Rectal smooth muscle tissue (tissue), 1 donor: ENCODE measurements at regions not wholly inside any gene's neighbourhood (a gene's known extent, or its start where the extent isn't known, plus 50 kb on each side); places are given as distances from the start of the nearest gene placed in this dataset.

Source experiments
- H3K27ac ChIP-seq: one replicate; pipeline ENCODE4 v1.7.0; 2013; ENCODE audit warnings: low read depth, low read length, inconsistent platforms
- H3K27me3 ChIP-seq: one replicate; pipeline ENCODE4 v1.7.0; 2013; ENCODE audit warnings: low read length; ENCODE audit not compliant: control insufficient read depth, insufficient read depth
- H3K36me3 ChIP-seq: one replicate; pipeline ENCODE4 v1.7.0; 2013; ENCODE audit warnings: low read length; ENCODE audit not compliant: control insufficient read depth, insufficient read depth
- H3K4me1 ChIP-seq: one replicate; pipeline ENCODE4 v1.7.0; 2013; ENCODE audit warnings: low read length; ENCODE audit not compliant: control insufficient read depth, insufficient read depth
- H3K4me3 ChIP-seq: one replicate; pipeline ENCODE4 v1.7.0; 2013; ENCODE audit warnings: low read length
- H3K9ac ChIP-seq: one replicate; pipeline ENCODE4 v1.7.0; 2013; ENCODE audit warnings: low read length

GRCh38 chr15:72935521-72935920 is 116.7 kb upstream of the NEO1 start:
- Histone ChIP-seq H3K4me1 (no peaks in the 10 kb centered on the region), H3K27ac (no peak overlapping the region), H3K36me3 (no peaks in the 10 kb centered on the region), H3K9ac (no peak overlapping the region), H3K4me3 (no peak overlapping the region), H3K27me3 (no peaks in the 10 kb centered on the region)

DNA sequence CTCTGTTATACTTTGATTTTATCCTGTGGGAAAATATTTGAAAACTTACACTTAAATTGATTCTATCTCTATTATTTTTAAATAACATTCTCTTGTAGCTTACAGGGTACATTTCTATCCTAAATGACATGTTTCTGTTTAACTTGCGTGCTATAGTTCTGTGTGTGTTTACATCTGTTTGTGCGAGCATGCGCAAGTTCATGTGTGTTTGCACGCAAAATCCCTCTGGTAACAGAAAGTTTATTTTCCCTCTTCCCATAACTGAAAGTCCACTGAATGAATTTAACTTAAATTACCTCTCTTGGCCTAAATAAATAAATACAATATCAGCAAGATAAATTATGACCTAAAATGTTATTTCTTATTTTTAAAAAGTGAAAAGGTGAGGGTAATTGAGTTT is 117.3 kb upstream of the NEO1 start:
- Histone ChIP-seq H3K4me1 (no peaks in the 10 kb centered on the region), H3K4me3 (no peak overlapping the region), H3K27me3 (no peaks in the 10 kb centered on the region), H3K27ac (no peak overlapping the region), H3K9ac (no peak overlapping the region), H3K36me3 (no peaks in the 10 kb centered on the region)

DNA sequence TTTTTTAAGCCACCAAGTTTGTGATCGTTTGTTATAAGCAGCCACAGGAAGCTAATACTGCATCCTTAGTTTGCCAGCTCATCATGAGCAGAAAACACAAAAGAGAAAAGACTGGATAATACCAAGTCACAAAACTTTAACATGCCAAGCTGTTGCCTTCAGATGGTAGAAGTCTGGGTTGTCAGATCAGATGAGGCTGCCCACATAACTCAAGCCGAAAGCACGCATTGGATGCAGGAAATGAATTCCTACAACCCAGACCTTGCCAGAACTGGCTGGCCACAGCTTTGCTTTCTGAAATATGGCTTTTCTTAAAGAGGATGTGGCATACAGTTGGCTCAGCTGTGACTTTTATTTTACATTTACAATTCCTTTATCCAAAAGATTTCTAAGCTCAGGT is 118.3 kb upstream of the NEO1 start:
- Histone ChIP-seq H3K36me3 (no peaks in the 10 kb centered on the region), H3K4me3 (no peak overlapping the region), H3K27me3 (no peaks in the 10 kb centered on the region), H3K27ac (no peak overlapping the region), H3K4me1 (no peaks in the 10 kb centered on the region), H3K9ac (no peak overlapping the region)

DNA sequence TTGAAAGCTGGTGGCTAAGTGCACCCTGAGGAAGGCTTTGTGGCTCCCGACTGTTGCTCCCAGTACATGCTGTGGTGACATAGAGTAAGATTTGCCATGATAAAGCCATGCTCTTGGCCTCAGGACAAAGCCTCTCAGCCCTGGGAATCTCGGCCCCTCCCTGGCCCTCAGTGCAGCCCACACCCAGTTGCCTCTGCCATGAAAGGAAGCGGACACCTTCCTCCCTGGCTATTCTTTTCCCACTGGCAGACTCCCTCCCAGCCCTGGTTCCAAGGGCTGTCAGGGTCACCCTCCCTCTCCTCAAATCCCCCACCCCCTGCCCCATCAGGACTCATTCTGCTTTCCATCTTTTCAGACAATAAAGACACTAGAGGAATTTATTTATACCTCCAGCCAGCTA is 119.8 kb upstream of the NEO1 start:
- Histone ChIP-seq H3K4me3 (no peak overlapping the region), H3K9ac (no peak overlapping the region), H3K27ac (no peak overlapping the region), H3K4me1 (no peaks in the 10 kb centered on the region), H3K27me3 (no peaks in the 10 kb centered on the region), H3K36me3 (no peaks in the 10 kb centered on the region)

GRCh38 chr15:72927451-72927850 is 124.8 kb upstream of the NEO1 start:
- no peaks in the 10 kb centered on the region for H3K27me3 ChIP-seq
- no peak overlapping the region for H3K27ac ChIP-seq
- H3K4me1 ChIP-seq, result no peaks in the 10 kb centered on the region
- H3K9ac ChIP-seq, result no peak overlapping the region
- H3K36me3 ChIP-seq, result no peaks in the 10 kb centered on the region
- H3K4me3 ChIP-seq, result no peak overlapping the region

DNA sequence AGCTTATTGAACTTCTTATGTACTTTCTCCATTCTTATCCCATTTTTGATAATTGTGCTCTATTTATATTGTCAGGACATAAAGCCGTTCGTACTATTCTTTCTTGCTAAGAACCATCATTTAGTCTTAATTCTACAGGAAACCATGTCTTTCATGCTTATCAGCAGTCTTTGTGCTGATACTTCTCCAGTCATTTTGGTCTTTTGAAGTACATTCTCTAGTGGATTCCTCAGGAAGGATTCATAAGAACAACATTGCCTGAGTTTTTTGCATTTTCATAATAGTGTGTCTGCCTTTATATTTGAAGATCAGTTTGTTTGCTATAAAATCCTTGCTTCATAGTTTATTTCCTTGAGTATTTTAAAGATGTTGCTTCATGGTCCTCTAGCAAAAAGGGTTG is 126.6 kb upstream of the NEO1 start:
- Histone ChIP-seq H3K4me1 (no peaks in the 10 kb centered on the region), H3K36me3 (no peaks in the 10 kb centered on the region), H3K4me3 (no peak overlapping the region), H3K27ac (no peak overlapping the region), H3K27me3 (no peaks in the 10 kb centered on the region), H3K9ac (no peak overlapping the region)

DNA sequence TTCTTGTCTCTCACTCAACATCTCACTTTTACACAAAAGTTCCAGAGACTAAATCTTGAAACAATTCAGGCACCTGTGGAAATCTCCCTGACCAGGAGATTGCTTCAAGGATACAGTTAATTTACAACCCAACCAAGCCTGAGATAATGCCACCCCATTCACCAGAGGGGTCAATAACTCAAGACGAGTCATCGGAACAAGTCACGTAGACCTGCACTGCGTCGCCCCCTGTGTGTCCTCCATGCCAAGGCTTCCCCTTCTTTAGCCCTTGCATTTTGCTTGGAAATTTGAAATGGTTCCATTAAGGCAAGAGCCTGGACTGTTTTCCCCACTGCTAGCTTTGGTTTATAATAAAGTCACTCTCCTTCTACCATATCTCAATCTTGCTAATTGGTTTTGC is 129.0 kb upstream of the NEO1 start:
- H3K27me3 ChIP-seq, result no peaks in the 10 kb centered on the region
- H3K9ac ChIP-seq, result no peak overlapping the region
- no peak overlapping the region for H3K4me3 ChIP-seq
- no peak overlapping the region for H3K27ac ChIP-seq
- no peaks in the 10 kb centered on the region for H3K4me1 ChIP-seq
- no peaks in the 10 kb centered on the region for H3K36me3 ChIP-seq

GRCh38 chr15:72920551-72920950 is 131.7 kb upstream of the NEO1 start:
- Histone ChIP-seq H3K4me1 (no peaks in the 10 kb centered on the region), H3K27me3 (no peaks in the 10 kb centered on the region), H3K27ac (no peak overlapping the region), H3K9ac (no peak overlapping the region), H3K36me3 (no peaks in the 10 kb centered on the region), H3K4me3 (no peak overlapping the region)

DNA sequence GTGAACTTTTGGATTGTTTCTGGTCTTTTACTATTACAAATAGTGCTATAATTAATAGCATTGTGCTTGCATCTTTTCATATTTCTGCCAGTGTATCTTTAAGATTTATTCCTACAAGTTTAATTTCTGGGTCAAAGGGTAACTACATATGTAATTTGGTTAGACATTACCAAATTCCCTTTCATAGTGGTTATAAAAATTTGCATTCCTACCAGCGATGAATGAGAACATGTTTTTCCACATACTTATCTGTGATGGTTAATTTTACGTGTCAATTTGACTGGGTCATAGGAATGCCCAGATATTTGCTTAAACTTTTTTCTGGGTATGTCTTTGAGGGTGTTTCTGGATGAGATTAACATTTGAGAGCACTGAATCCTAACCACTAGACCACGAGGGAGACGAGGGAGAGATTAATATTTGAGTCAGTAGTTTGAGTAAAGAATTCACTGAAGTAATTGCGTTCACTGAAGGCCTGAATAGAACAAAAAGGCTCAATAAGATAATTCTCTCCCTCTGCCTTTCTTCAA is 132.3 kb upstream of the NEO1 start:
- H3K4me3 ChIP-seq, result no peak overlapping the region
- no peaks in the 10 kb centered on the region for H3K27me3 ChIP-seq
- H3K4me1 ChIP-seq, result no peaks in the 10 kb centered on the region
- H3K9ac ChIP-seq, result no peak overlapping the region
- H3K36me3 ChIP-seq, result no peaks in the 10 kb centered on the region
- H3K27ac ChIP-seq, result no peak overlapping the region

DNA sequence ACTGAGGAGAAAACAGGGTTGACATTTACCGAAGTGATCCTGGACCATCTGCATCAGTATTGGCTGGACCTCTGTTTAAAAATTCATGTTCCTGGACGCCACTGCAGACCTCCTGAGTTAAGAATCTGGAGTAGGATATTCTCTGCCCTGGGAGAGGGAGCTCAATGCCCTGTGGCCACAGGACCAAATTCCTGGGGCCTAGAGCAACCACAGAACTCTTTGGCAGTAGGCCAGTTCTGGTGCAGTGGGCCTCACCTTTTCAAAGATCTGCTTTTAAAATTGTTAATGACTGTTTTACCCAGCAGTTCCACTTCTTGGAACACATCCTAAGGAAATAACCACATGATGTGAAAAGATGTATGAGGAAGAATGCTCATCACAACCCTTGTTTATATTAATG is 133.3 kb upstream of the ADPGK start:
- no peak overlapping the region for H3K9ac ChIP-seq
- H3K27ac ChIP-seq, result no peak overlapping the region
- H3K4me1 ChIP-seq, result no peaks in the 10 kb centered on the region
- no peaks in the 10 kb centered on the region for H3K36me3 ChIP-seq
- H3K4me3 ChIP-seq, result no peak overlapping the region
- no peaks in the 10 kb centered on the region for H3K27me3 ChIP-seq

DNA sequence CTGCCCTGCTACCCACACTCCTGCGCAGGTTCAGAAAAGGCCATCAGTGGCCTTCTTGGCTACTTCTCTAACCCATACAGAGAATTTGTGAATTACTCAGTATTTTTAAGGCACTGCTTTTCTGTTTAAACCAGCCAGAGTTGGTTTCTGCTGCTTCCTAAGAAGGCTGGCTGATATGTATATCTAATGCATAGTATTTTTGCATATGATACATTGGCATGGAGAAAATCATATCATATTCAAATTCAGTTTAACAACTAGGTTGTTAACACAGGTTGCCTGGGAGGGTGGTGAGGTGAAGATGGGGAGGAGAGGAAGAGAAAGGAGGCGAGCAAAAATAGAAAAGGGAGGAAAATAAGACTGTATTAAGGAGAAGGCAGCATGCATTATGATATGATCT is 132.8 kb upstream of the ADPGK start:
- H3K9ac ChIP-seq, result no peak overlapping the region
- H3K27ac ChIP-seq, result no peak overlapping the region
- no peaks in the 10 kb centered on the region for H3K36me3 ChIP-seq
- H3K4me1 ChIP-seq, result no peaks in the 10 kb centered on the region
- H3K27me3 ChIP-seq, result no peaks in the 10 kb centered on the region
- no peak overlapping the region for H3K4me3 ChIP-seq

- Histone ChIP-seq H3K36me3 (no peaks in the 10 kb centered on the region), H3K4me3 (no peak overlapping the region), H3K4me1 (no peaks in the 10 kb centered on the region), H3K27ac (no peak overlapping the region), H3K9ac (no peak overlapping the region), H3K27me3 (no peaks in the 10 kb centered on the region)
Measured at GRCh38 chr15:72915843-72916242, 132.3 kb upstream of the ADPGK start.

DNA sequence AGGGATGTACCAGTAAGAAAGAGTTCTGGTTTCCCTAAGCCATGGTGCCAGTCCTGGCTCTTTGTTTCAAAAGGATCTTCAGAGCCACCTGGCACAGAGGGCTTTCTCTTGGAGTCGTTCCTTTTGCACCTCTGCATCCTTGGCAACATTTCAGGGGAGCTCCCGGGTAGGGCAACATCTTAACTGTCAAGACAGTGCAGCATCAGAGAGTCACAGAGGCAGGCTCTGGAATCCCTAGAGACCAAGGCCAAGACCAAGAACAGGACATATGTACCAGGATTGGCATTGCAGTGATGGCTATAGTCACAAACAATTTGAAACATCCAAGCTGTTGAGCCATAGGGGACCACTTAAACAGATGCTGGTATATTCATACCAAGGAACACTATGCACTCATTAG is 129.4 kb upstream of the ADPGK start:
- Histone ChIP-seq H3K27me3 (no peaks in the 10 kb centered on the region), H3K36me3 (no peaks in the 10 kb centered on the region), H3K4me1 (no peaks in the 10 kb centered on the region), H3K4me3 (no peak overlapping the region), H3K27ac (no peak overlapping the region), H3K9ac (no peak overlapping the region)
